ENCODE measurements at regions not wholly inside any gene's neighbourhood (a gene's known extent, or its start where the extent isn't known, plus 50 kb on each side); places are given as distances from the start of the nearest gene placed in this dataset.

- H3K27ac ChIP-seq (ENCODE audit: low read depth in 2 of 2, low read length in 2 of 2) = no peak overlapping the region
- TF ChIP-seq CTCF (IDR thresholded peaks at IDR 0.05; ENCODE audit: borderline replicate concordance, extremely low read depth, insufficient read depth) = no peak
- intact Hi-C loops (cut with DNase I) = no loop called here
- no peaks in the 10 kb centered on the region for H3K4me1 ChIP-seq (ENCODE audit: control insufficient read depth in 2 of 3, insufficient read depth in 2 of 3, low read depth in 1 of 3, low read length in 3 of 3)
- no peaks in the 10 kb centered on the region for H3K27me3 ChIP-seq (ENCODE audit: control insufficient read depth, insufficient read depth, low read length)
- H3K9me3 ChIP-seq (ENCODE audit: control insufficient read depth in 2 of 3, insufficient read depth in 1 of 3, low read length in 3 of 3) = no peaks in the 10 kb centered on the region
- FAIRE-seq (no peak), DNase-seq (no peak)
- H3K9ac ChIP-seq (ENCODE audit: low read length in 3 of 3) = no peak overlapping the region
- H3K4me3 ChIP-seq (ENCODE audit: low read length in 3 of 3) = no peak overlapping the region
- H3K36me3 ChIP-seq (ENCODE audit: control insufficient read depth in 2 of 3, insufficient read depth in 3 of 3, low read length in 3 of 3) = no peaks in the 10 kb centered on the region
Measured at GRCh38 chr11:29750392-29750791, 266.4 kb downstream of the KCNA4 start.

GRCh38 chr11:29734287-29734686, 282.5 kb downstream of the KCNA4 start:
- Histone ChIP-seq H3K27me3 (ENCODE audit: control insufficient read depth, insufficient read depth, low read length) (no peaks in the 10 kb centered on the region), H3K4me1 (ENCODE audit: control insufficient read depth in 2 of 3, insufficient read depth in 2 of 3, low read depth in 1 of 3, low read length in 3 of 3) (no peaks in the 10 kb centered on the region), H3K4me3 (ENCODE audit: low read length in 3 of 3) (no peak overlapping the region), H3K27ac (ENCODE audit: low read depth in 2 of 2, low read length in 2 of 2) (no peak overlapping the region), H3K9me3 (ENCODE audit: control insufficient read depth in 2 of 3, insufficient read depth in 1 of 3, low read length in 3 of 3) (no peaks in the 10 kb centered on the region), H3K9ac (ENCODE audit: low read length in 3 of 3) (no peak overlapping the region), H3K36me3 (ENCODE audit: control insufficient read depth in 2 of 3, insufficient read depth in 3 of 3, low read length in 3 of 3) (no peaks in the 10 kb centered on the region)
- intact Hi-C loops (cut with DNase I) = no loop called here
- DNase-seq (no peak), FAIRE-seq (no peak)
- TF ChIP-seq CTCF (IDR thresholded peaks at IDR 0.05; ENCODE audit: borderline replicate concordance, extremely low read depth, insufficient read depth) = no peak

GRCh38 chr11:29713831-29714320, 303.0 kb downstream of the KCNA4 start:
- DNase-seq (no peak), FAIRE-seq (no peak)
- H3K36me3 ChIP-seq (ENCODE audit: control insufficient read depth in 2 of 3, insufficient read depth in 3 of 3, low read length in 3 of 3) = no peaks in the 10 kb centered on the region
- no peak overlapping the region for H3K9ac ChIP-seq (ENCODE audit: low read length in 3 of 3)
- H3K27ac ChIP-seq (ENCODE audit: low read depth in 2 of 2, low read length in 2 of 2) = no peak overlapping the region
- no peak overlapping the region for H3K4me3 ChIP-seq (ENCODE audit: low read length in 3 of 3)
- H3K9me3 ChIP-seq (ENCODE audit: control insufficient read depth in 2 of 3, insufficient read depth in 1 of 3, low read length in 3 of 3) = no peaks in the 10 kb centered on the region
- no peaks in the 10 kb centered on the region for H3K27me3 ChIP-seq (ENCODE audit: control insufficient read depth, insufficient read depth, low read length)
- H3K4me1 ChIP-seq (ENCODE audit: control insufficient read depth in 2 of 3, insufficient read depth in 2 of 3, low read depth in 1 of 3, low read length in 3 of 3) = no peaks in the 10 kb centered on the region
- intact Hi-C loops (cut with DNase I) = no loop called here
- no peak for TF ChIP-seq CTCF (IDR thresholded peaks at IDR 0.05; ENCODE audit: borderline replicate concordance, extremely low read depth, insufficient read depth)

- Histone ChIP-seq H3K4me1 (ENCODE audit: control insufficient read depth in 2 of 3, insufficient read depth in 2 of 3, low read depth in 1 of 3, low read length in 3 of 3) (no peaks in the 10 kb centered on the region), H3K4me3 (ENCODE audit: low read length in 3 of 3) (no peak overlapping the region), H3K36me3 (ENCODE audit: control insufficient read depth in 2 of 3, insufficient read depth in 3 of 3, low read length in 3 of 3) (no peaks in the 10 kb centered on the region), H3K9me3 (ENCODE audit: control insufficient read depth in 2 of 3, insufficient read depth in 1 of 3, low read length in 3 of 3) (no peaks in the 10 kb centered on the region), H3K27ac (ENCODE audit: low read depth in 2 of 2, low read length in 2 of 2) (no peak overlapping the region), H3K9ac (ENCODE audit: low read length in 3 of 3) (no peak overlapping the region), H3K27me3 (ENCODE audit: control insufficient read depth, insufficient read depth, low read length) (no peaks in the 10 kb centered on the region)
- FAIRE-seq (no peak), DNase-seq (no peak)
- no peak for TF ChIP-seq CTCF (IDR thresholded peaks at IDR 0.05; ENCODE audit: borderline replicate concordance, extremely low read depth, insufficient read depth)
- intact Hi-C loops (cut with DNase I) = no loop called here
Measured at GRCh38 chr11:29712616-29713015, 304.2 kb downstream of the KCNA4 start.

Measured in kidney (tissue), 13 donors.